ENCODE measurements at regions not wholly inside any gene's neighbourhood (a gene's known extent, or its start where the extent isn't known, plus 50 kb on each side); places are given as distances from the start of the nearest gene placed in this dataset.

DNA sequence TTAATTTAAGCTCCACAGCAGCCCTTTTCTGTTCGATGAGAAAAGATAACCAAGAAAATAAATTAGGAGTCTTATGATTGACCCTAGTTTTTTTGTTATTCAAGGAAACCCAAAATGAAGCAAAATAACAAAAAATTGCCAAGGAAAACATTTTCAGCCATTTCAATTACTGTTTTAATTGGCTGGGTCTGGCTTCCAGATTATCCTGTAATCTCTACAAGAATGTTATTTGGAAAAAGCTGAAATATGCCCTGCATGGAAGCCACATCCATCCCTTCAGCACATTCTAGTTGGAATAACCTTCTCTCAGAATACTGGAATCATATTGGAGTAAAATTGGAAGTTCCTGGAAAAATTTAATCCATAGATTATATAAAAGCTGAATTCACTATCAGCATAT lies 191.1 kb upstream of the CCN2 start:
- Mint-ChIP-seq H3K4me3 (no peak overlapping the region), H3K36me3 (no peaks in the 10 kb centered on the region), H3K4me1 (peaks cover 4% of the 10 kb centered on the region), H3K27me3 (ENCODE audit: low read depth) (no peaks in the 10 kb centered on the region), H3K9me3 (peaks cover 3% of the 10 kb centered on the region), H3K27ac (no peak overlapping the region)
- no peak for TF ChIP-seq CTCF (IDR thresholded peaks at IDR 0.05; ENCODE audit: unreplicated experiment)
- no peak for DNase-seq (ENCODE audit: low spot score in 2 of 2, unreplicated experiment in 2 of 2)

DNA sequence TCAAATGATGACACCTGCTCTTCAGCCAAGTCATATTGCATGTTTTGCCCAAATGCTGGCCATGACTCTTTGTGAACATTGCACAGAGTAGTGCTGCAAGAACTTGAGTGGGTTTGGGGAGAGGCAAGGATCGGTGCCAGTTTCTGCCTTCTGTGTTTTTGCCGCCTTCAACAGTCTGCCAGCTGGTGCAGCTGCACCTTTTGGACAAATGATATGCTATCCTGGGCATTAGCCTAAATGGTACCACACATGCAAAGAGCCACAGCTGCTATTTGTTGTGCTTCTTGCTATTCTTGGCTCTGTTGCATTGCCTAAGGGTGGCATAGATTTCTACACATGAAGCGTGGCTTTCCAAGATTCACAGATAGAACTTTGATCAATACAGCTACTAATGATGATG lies 189.0 kb upstream of the CCN2 start:
- Mint-ChIP-seq H3K4me3 (no peak overlapping the region), H3K9me3 (peaks cover 3% of the 10 kb centered on the region), H3K27ac (no peak overlapping the region), H3K4me1 (peaks cover 4% of the 10 kb centered on the region), H3K36me3 (no peaks in the 10 kb centered on the region), H3K27me3 (ENCODE audit: low read depth) (no peaks in the 10 kb centered on the region)
- no peak for TF ChIP-seq CTCF (IDR thresholded peaks at IDR 0.05; ENCODE audit: unreplicated experiment)
- no peak for DNase-seq (ENCODE audit: low spot score in 2 of 2, unreplicated experiment in 2 of 2)

- DNase-seq (ENCODE audit: low spot score in 2 of 2, unreplicated experiment in 2 of 2), result no peak
- Mint-ChIP-seq H3K27me3 (ENCODE audit: low read depth) (no peaks in the 10 kb centered on the region), H3K4me3 (no peak overlapping the region), H3K9me3 (peaks cover 3% of the 10 kb centered on the region), H3K27ac (no peak overlapping the region), H3K36me3 (no peaks in the 10 kb centered on the region), H3K4me1 (peaks cover 4% of the 10 kb centered on the region)
- TF ChIP-seq CTCF (IDR thresholded peaks at IDR 0.05; ENCODE audit: unreplicated experiment), result no peak
Measured at GRCh38 chr6:132139611-132140010, 188.4 kb upstream of the CCN2 start.

- DNase-seq (ENCODE audit: low spot score in 2 of 2, unreplicated experiment in 2 of 2), result no peak
- no peaks in the 10 kb centered on the region for H3K27me3 Mint-ChIP-seq (ENCODE audit: low read depth)
Measured at GRCh38 chr6:132136981-132137380, 185.8 kb upstream of the CCN2 start.

GRCh38 chr6:132135409-132135808 lies 184.2 kb upstream of the CCN2 start:
- no peaks in the 10 kb centered on the region for H3K36me3 Mint-ChIP-seq
- H3K4me3 Mint-ChIP-seq, result no peak overlapping the region
- no peaks in the 10 kb centered on the region for H3K27me3 Mint-ChIP-seq (ENCODE audit: low read depth)
- H3K4me1 Mint-ChIP-seq, result peaks cover 19% of the 10 kb centered on the region
- TF ChIP-seq CTCF (IDR thresholded peaks at IDR 0.05; ENCODE audit: unreplicated experiment), result no peak
- DNase-seq (ENCODE audit: low spot score in 2 of 2, unreplicated experiment in 2 of 2), result no peak
- H3K9me3 Mint-ChIP-seq, result no peaks in the 10 kb centered on the region
- H3K27ac Mint-ChIP-seq, result no peak overlapping the region

More at GRCh38 chr6:132136981-132137380, 185.8 kb upstream of the CCN2 start:
- Mint-ChIP-seq H3K4me1 (peaks cover 12% of the 10 kb centered on the region), H3K27ac (no peak overlapping the region), H3K4me3 (no peak overlapping the region), H3K9me3 (no peaks in the 10 kb centered on the region), H3K36me3 (no peaks in the 10 kb centered on the region)
- TF ChIP-seq CTCF (IDR thresholded peaks at IDR 0.05; ENCODE audit: unreplicated experiment), result no peak
